Breast epithelium (tissue), 3 donors: ENCODE measurements at regions not wholly inside any gene's neighbourhood (a gene's known extent, or its start where the extent isn't known, plus 50 kb on each side); places are given as distances from the start of the nearest gene placed in this dataset.

Source experiments
- CTCF ChIP-seq, 3 donors: fragments of 450-650 bp; IDR thresholded peaks; one replicate each; pipeline ENCODE4 v1.5.1; 2016 to 2017; ENCODE audit warnings: antibody characterized with exemption in 3 of 3, mild to moderate bottlenecking in 3 of 3, moderate library complexity in 3 of 3
- POLR2A ChIP-seq: fragments of 450-650 bp; IDR thresholded peaks from one replicate; pipeline ENCODE4 v1.6.1; 2016; ENCODE audit warnings: antibody characterized with exemption, mild to moderate bottlenecking, moderate library complexity
- POLR2AphosphoS5 ChIP-seq, 3 donors: sonication (generic); formaldehyde crosslinking; IDR thresholded peaks; one replicate each; pipeline ENCODE4 v1.6.1; 2017; ENCODE audit warnings: antibody characterized with exemption in 3 of 3

- TF ChIP-seq CTCF (IDR thresholded peaks at IDR 0.05) (no peak), POLR2A (no peak), POLR2AphosphoS5 (IDR thresholded peaks at IDR 0.05) (no peak)
Observed at GRCh38 chr4:10316851-10317250, 140.4 kb downstream of the ZNF518B start.
